ENCODE measurements at regions not wholly inside any gene's neighbourhood (a gene's known extent, or its start where the extent isn't known, plus 50 kb on each side); places are given as distances from the start of the nearest gene placed in this dataset.

DNA sequence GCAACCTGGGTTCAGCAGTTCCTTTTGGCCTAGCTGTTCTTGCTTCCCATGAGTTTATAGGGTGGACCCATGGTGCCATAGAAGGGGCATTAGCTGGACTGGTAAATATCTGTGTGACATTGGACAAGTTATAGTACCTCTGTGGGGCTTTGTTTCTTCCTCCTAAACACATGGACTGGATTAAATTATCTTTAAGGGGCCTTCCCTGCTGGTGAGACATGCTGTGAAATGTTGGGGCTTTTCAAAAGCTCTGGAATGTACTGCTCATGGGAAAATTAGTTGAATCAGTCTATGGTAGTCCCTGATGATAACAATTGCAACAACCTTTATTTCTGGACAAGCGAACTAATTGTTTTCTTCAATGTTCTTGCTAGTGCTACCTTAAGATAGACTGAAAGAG is 276.2 kb downstream of the BLID start:
- intact Hi-C loops (cut with DNase I; ENCODE audit: low total_unique reads), result no loop called here
- no peaks in the 10 kb centered on the region for H3K4me1 ChIP-seq
- no peak for DNase-seq

DNA sequence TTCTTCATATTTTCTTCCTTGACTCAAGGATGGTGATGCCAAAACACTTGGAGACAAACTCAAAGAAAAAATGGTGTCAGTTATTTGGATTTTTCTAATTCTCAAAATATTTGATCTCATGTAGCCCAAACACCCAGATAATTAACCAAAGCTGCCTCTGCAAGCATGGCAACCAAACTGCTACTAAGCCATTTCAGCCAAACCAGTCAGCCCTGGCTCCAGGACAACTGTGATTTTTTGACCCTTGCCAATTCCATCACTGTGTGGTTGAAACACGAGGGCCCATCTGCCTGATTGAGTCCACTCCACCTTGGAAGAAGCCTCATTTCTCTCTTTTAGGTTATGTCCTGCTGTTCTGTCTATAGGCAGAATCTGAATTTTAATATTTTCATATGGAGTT is 277.4 kb downstream of the BLID start:
- Histone ChIP-seq H3K27ac (no peak overlapping the region), H3K36me3 (no peaks in the 10 kb centered on the region), H3K9me3 (peaks cover 0 to 8% (median 0%) of the 10 kb centered on the region in 3 donors), H3K27me3 (no peaks in the 10 kb centered on the region), H3K4me1 (no peaks in the 10 kb centered on the region), H3K4me3 (no peak overlapping the region)
- in situ Hi-C loops (cut with MboI; ENCODE audit: low sequenced_read_pairs in 4 of 4), result no loop called here
- no peak for DNase-seq
- no peak for ATAC-seq
- TF ChIP-seq CTCF (IDR thresholded peaks at IDR 0.05 in 4 of 5, conservative IDR thresholded peaks at IDR 0.05 in 1 of 5), result no peak
- TF ChIP-seq POLR2A (IDR thresholded peaks at IDR 0.05), result no peak
- intact Hi-C loops (cut with DNase I; ENCODE audit: low total_unique reads), result no loop called here

More for the DNA sequence above, 276.2 kb downstream of the BLID start:
- TF ChIP-seq CTCF (IDR thresholded peaks at IDR 0.05 in 4 of 5, conservative IDR thresholded peaks at IDR 0.05 in 1 of 5) (no peak), POLR2A (IDR thresholded peaks at IDR 0.05) (no peak)
- in situ Hi-C loops (cut with MboI; ENCODE audit: low sequenced_read_pairs in 4 of 4), result loop anchor here in 1 of 4 donors (10.0 kb wide), 1 partner anchor 65 kb away; no protein-coding TSS in a partner anchor
- H3K27me3 ChIP-seq, result no peaks in the 10 kb centered on the region
- ATAC-seq, result no peak
- H3K36me3 ChIP-seq, result no peaks in the 10 kb centered on the region
- H3K27ac ChIP-seq, result no peak overlapping the region
- no peak overlapping the region for H3K4me3 ChIP-seq
- H3K9me3 ChIP-seq, result peaks cover 0 to 3% (median 0%) of the 10 kb centered on the region in 3 donors

DNA sequence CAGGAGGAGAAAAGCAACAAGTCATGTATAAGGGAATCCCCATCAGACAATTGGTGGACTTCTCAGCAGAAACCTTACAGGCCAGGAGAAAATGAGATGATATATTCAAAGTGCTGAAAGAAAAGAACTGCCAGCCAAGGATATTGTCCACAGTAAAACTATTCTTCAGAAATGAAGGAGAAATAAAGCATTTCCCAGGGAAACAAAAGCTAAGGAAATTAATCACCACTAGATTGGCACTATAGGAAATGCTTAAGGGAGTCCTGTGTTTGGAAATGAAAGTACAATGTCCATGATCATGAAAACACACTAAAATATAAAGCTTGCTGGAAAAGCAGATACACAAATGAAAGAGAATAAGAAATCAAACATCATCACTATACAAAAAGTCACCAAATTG is 282.0 kb downstream of the BLID start:
- Histone ChIP-seq H3K27ac (no peak overlapping the region), H3K4me1 (no peaks in the 10 kb centered on the region), H3K27me3 (no peaks in the 10 kb centered on the region), H3K9me3 (peaks cover 0 to 13% (median 0%) of the 10 kb centered on the region in 3 donors), H3K36me3 (no peaks in the 10 kb centered on the region), H3K4me3 (no peak overlapping the region)
- in situ Hi-C loops (cut with MboI; ENCODE audit: low sequenced_read_pairs in 4 of 4), result no loop called here
- DNase-seq (no peak), ATAC-seq (no peak)
- TF ChIP-seq POLR2A (IDR thresholded peaks at IDR 0.05), result no peak
- TF ChIP-seq CTCF (IDR thresholded peaks at IDR 0.05 in 4 of 5, conservative IDR thresholded peaks at IDR 0.05 in 1 of 5), result no peak
- intact Hi-C loops (cut with DNase I; ENCODE audit: low total_unique reads), result no loop called here

DNA sequence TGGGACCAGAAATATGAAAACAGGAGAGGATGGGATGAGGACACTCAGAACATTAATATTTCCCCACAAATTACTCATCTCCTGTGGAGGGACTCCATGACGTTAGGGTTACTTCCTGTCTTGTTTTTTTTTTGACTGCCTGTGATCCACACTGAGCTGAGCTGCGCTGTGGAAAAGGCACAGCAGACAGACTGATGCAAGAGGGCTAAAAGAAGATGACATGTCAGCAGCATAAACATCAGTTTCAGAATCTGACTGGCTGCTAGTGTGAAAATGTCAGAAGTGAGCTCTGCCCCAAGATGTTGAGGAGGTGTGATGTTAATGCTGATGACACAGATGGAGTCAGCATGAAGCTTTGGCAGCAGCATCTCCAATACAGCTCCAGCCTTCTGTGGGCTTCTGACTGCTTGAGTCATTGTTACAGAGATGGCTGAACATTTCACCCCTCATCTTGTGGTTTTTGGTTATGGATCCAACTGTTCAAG is 286.8 kb downstream of the BLID start:
- DNase-seq (peak; percentile 3 to 42), ATAC-seq (peak; percentile 82 to 85)
- Histone ChIP-seq H3K4me1 (no peaks in the 10 kb centered on the region), H3K36me3 (no peaks in the 10 kb centered on the region), H3K9me3 (peaks cover 0 to 11% (median 0%) of the 10 kb centered on the region in 3 donors), H3K4me3 (no peak overlapping the region), H3K27ac (peak overlapping the region in 1 of 4 donors; percentile 54), H3K27me3 (no peaks in the 10 kb centered on the region)
- in situ Hi-C loops (cut with MboI; ENCODE audit: low sequenced_read_pairs in 4 of 4), result no loop called here
- intact Hi-C loops (cut with DNase I; ENCODE audit: low total_unique reads), result no loop called here
- TF ChIP-seq CTCF (IDR thresholded peaks at IDR 0.05 in 4 of 5, conservative IDR thresholded peaks at IDR 0.05 in 1 of 5), result no peak
- TF ChIP-seq POLR2A (IDR thresholded peaks at IDR 0.05), result no peak

- H3K36me3 ChIP-seq, result no peaks in the 10 kb centered on the region
- TF ChIP-seq POLR2A (IDR thresholded peaks at IDR 0.05) (no peak), CTCF (IDR thresholded peaks at IDR 0.05 in 4 of 5, conservative IDR thresholded peaks at IDR 0.05 in 1 of 5) (no peak)
- intact Hi-C loops (cut with DNase I; ENCODE audit: low total_unique reads) (no loop called here), in situ Hi-C loops (cut with MboI; ENCODE audit: low sequenced_read_pairs in 4 of 4) (no loop called here)
- no peaks in the 10 kb centered on the region for H3K4me1 ChIP-seq
- peaks cover 0 to 17% (median 4%) of the 10 kb centered on the region in 3 donors for H3K9me3 ChIP-seq
- DNase-seq (no peak), ATAC-seq (no peak)
- H3K4me3 ChIP-seq, result no peak overlapping the region
- no peaks in the 10 kb centered on the region for H3K27me3 ChIP-seq
- no peak overlapping the region for H3K27ac ChIP-seq
Observed at GRCh38 chr11:121814962-121815361, 301.1 kb downstream of the BLID start.
